Astrocyte (in vitro differentiated cells and primary cell): ENCODE measurements at regions not wholly inside any gene's neighbourhood (a gene's known extent, or its start where the extent isn't known, plus 50 kb on each side); places are given as distances from the start of the nearest gene placed in this dataset.

Experiments
- EZH2 ChIP-seq: IDR thresholded peaks from 2 replicates; pipeline ENCODE4 v1.6.1; 2012; ENCODE audit warnings: mild to moderate bottlenecking, low read length, inconsistent platforms; ENCODE audit not compliant: insufficient read depth
- TF ChIP-seq, protein P1 (sequence below): IDR thresholded peaks from 2 replicates; pipeline ENCODE4 v1.5.1; 2011; ENCODE audit warnings: low read depth, mild to moderate bottlenecking, inconsistent platforms, low read length, moderate library complexity; ENCODE audit not compliant: insufficient read depth

DNA sequence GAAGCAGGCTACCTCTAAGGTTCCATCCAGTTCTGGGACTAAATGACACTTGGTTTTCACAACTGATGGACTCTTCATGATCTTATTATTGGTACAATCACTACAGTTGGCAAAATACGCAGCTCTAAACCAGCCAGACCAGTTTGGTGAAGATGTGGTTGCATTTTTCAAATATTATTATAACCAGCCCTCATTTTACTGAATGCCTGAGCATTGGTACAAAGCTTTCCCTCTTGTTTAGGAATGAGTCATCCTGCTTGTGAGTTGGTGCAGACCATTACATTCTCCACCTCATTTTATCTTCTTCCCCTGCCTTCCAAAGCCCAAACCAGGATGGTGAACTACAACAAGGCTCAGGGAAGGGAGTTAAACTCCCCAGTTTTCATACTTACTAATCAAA lies 223.1 kb downstream of the KDR start:
- TF ChIP-seq, protein P1, sequence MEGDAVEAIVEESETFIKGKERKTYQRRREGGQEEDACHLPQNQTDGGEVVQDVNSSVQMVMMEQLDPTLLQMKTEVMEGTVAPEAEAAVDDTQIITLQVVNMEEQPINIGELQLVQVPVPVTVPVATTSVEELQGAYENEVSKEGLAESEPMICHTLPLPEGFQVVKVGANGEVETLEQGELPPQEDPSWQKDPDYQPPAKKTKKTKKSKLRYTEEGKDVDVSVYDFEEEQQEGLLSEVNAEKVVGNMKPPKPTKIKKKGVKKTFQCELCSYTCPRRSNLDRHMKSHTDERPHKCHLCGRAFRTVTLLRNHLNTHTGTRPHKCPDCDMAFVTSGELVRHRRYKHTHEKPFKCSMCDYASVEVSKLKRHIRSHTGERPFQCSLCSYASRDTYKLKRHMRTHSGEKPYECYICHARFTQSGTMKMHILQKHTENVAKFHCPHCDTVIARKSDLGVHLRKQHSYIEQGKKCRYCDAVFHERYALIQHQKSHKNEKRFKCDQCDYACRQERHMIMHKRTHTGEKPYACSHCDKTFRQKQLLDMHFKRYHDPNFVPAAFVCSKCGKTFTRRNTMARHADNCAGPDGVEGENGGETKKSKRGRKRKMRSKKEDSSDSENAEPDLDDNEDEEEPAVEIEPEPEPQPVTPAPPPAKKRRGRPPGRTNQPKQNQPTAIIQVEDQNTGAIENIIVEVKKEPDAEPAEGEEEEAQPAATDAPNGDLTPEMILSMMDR: no peak
- no peak for TF ChIP-seq EZH2
